ENCODE measurements at regions not wholly inside any gene's neighbourhood (a gene's known extent, or its start where the extent isn't known, plus 50 kb on each side); places are given as distances from the start of the nearest gene placed in this dataset.
"Not testable (repeated sequence)": the region's sequence is repeated elsewhere in the genome, so short reads cannot be mapped to it uniquely, and the experiment has no call there.

GRCh38 chr2:131654107-131654506 is 126.4 kb downstream of the CCDC74A start:
- TF ChIP-seq MXI1 (IDR thresholded peaks at IDR 0.05; ENCODE audit: low read depth, low read length); E2F4 (IDR thresholded peaks at IDR 0.05; ENCODE audit: low read depth, low read length); RFX5 (IDR thresholded peaks at IDR 0.05; ENCODE audit: low read depth, low read length); IRF4 (IDR thresholded peaks at IDR 0.05; ENCODE audit: low read depth, low read length); YBX1 (IDR thresholded peaks at IDR 0.05); CREM (IDR thresholded peaks at IDR 0.05; ENCODE audit: low read depth); EZH2 (IDR thresholded peaks at IDR 0.05; ENCODE audit: borderline replicate concordance, control insufficient read depth, low read depth, low read length); CREB1 (IDR thresholded peaks at IDR 0.05; ENCODE audit: low read depth): not testable (repeated sequence)
- TF ChIP-seq, protein P1, sequence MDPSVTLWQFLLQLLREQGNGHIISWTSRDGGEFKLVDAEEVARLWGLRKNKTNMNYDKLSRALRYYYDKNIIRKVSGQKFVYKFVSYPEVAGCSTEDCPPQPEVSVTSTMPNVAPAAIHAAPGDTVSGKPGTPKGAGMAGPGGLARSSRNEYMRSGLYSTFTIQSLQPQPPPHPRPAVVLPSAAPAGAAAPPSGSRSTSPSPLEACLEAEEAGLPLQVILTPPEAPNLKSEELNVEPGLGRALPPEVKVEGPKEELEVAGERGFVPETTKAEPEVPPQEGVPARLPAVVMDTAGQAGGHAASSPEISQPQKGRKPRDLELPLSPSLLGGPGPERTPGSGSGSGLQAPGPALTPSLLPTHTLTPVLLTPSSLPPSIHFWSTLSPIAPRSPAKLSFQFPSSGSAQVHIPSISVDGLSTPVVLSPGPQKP (IDR thresholded peaks at IDR 0.05; ENCODE audit: low read depth, low read length): not testable (repeated sequence)
